Endothelial cell of umbilical vein (primary cell): ENCODE measurements at regions not wholly inside any gene's neighbourhood (a gene's known extent, or its start where the extent isn't known, plus 50 kb on each side); places are given as distances from the start of the nearest gene placed in this dataset.

ENCODE experiments used
- BruUV-seq: library from RNA; stranded (reverse); fragments of 400-500 nt; replicated peaks from 2 replicates; lab custom pipeline; 2021; lab: Mats Ljungman, UMichigan
- CTCF ChIA-PET: fragments of 300-600, 350-600 bp; sonication (Branson Sonifier 250); formaldehyde crosslinking; loops from one replicate; lab custom pipeline; 2021; ENCODE audit warnings: antibody characterized with exemption, inconsistent platforms; lab: Charles Lee
- POLR2A ChIA-PET: fragments of 300-600, 350-600 bp; sonication (Branson Sonifier 250); formaldehyde crosslinking; loops from one replicate; lab custom pipeline; 2021; ENCODE audit warnings: antibody characterized with exemption, inconsistent platforms; lab: Charles Lee
- DNase-seq: peaks from one replicate; pipeline ENCODE4 v3.0.0-alpha.2; 2011; ENCODE audit warnings: low read depth, low spot score
- FAIRE-seq: peaks from 2 replicates; lab custom pipeline; 2011; peaks lifted over from hg19 to GRCh38; lab: Jason Lieb, UNC
- H2AFZ ChIP-seq: 2 replicates; pipeline ENCODE4 v1.6.0; 2012; ENCODE audit warnings: low read depth, low read length, control low read depth, inconsistent platforms
- H3K27ac ChIP-seq: 2 replicates; pipeline ENCODE4 v1.5.1; 2011; ENCODE audit warnings: low read depth, mild to moderate bottlenecking, control low read depth, low read length, moderate library complexity; ENCODE audit not compliant: insufficient read depth
- H3K27me3 ChIP-seq, 2 experiments: 2 replicates each; pipeline versions ENCODE4 v1.6.0 to v1.6.1; 2011; ENCODE audit warnings: low read length in 2 of 2, mixed read lengths in 1 of 2; ENCODE audit not compliant: control insufficient read depth in 2 of 2, insufficient read depth in 2 of 2
- H3K36me3 ChIP-seq, 2 experiments: 2 replicates in 1 of 2; 3 replicates in 1 of 2; pipeline ENCODE4 v1.5.1; 2011; ENCODE audit warnings: low read length in 2 of 2, mild to moderate bottlenecking in 1 of 2, moderate library complexity in 1 of 2; ENCODE audit not compliant: control insufficient read depth in 2 of 2, insufficient read depth in 2 of 2; ENCODE audit errors: extremely low read depth in 1 of 2
- H3K4me1 ChIP-seq: 3 replicates; pipeline ENCODE4 v1.5.1; 2011; ENCODE audit warnings: mild to moderate bottlenecking, low read length; ENCODE audit not compliant: control insufficient read depth, insufficient read depth; ENCODE audit errors: extremely low read depth
- H3K4me2 ChIP-seq: 2 replicates; pipeline ENCODE4 v1.6.1; 2011; ENCODE audit warnings: low read length, control low read depth, mixed read lengths; ENCODE audit not compliant: insufficient read depth
- H3K4me3 ChIP-seq, 3 experiments: fragments of 200-600 bp in 1 of 3; sonication (generic), shearing (Covaris generic) in 1 of 3; replicated peaks in 1 of 3; 2 replicates each; pipeline ENCODE4 v1.5.1; 2011 to 2016; ENCODE audit warnings: control low read depth in 3 of 3, low read length in 3 of 3, mild to moderate bottlenecking in 2 of 3, inconsistent platforms in 1 of 3, low read depth in 1 of 3, moderate library complexity in 1 of 3; ENCODE audit not compliant: insufficient read depth in 1 of 3
- H3K79me2 ChIP-seq: 2 replicates; pipeline ENCODE4 v1.6.0; 2012; ENCODE audit warnings: low read length, inconsistent platforms; ENCODE audit not compliant: control insufficient read depth, insufficient read depth
- H3K9ac ChIP-seq: replicated peaks from 2 replicates; pipeline ENCODE3; 2011; ENCODE audit warnings: low read length, control low read depth; ENCODE audit not compliant: insufficient read depth; ENCODE audit errors: extremely low read depth
- H3K9me1 ChIP-seq: replicated peaks from 3 replicates; pipeline ENCODE4 v1.6.0; 2011; ENCODE audit warnings: mild to moderate bottlenecking, low read length; ENCODE audit not compliant: control insufficient read depth, insufficient read depth; ENCODE audit errors: extremely low read depth
- H3K9me3 ChIP-seq: replicated peaks from 2 replicates; pipeline ENCODE4 v1.5.1; 2012; ENCODE audit warnings: low read length, inconsistent platforms; ENCODE audit not compliant: control insufficient read depth, insufficient read depth
- H4K20me1 ChIP-seq: replicated peaks from 2 replicates; pipeline ENCODE3; 2011; ENCODE audit warnings: mild to moderate bottlenecking, low read length; ENCODE audit not compliant: control insufficient read depth, insufficient read depth; ENCODE audit errors: extremely low read depth
- CTCF ChIP-seq, 2 donors: IDR thresholded peaks; 1 replicate in 1 of 2; 2 replicates in 1 of 2; pipeline ENCODE4 v1.5.1; 2011; ENCODE audit warnings: low read length in 2 of 2, mild to moderate bottlenecking in 2 of 2, moderate library complexity in 2 of 2, control low read depth in 1 of 2, inconsistent platforms in 1 of 2, low read depth in 1 of 2; ENCODE audit not compliant: insufficient read depth in 1 of 2; ENCODE audit errors: extremely low read depth in 1 of 2
- EZH2 ChIP-seq: IDR thresholded peaks from 2 replicates; pipeline ENCODE4 v1.6.1; 2012; ENCODE audit warnings: borderline replicate concordance, low read depth, mild to moderate bottlenecking, moderate library complexity, low read length, inconsistent platforms; ENCODE audit not compliant: severe bottlenecking
- FOS ChIP-seq: IDR thresholded peaks from 2 replicates; pipeline ENCODE4 v1.6.1; 2011; ENCODE audit warnings: mild to moderate bottlenecking, low read length, moderate library complexity, borderline replicate concordance; ENCODE audit not compliant: insufficient read depth
- GATA2 ChIP-seq: IDR thresholded peaks from 2 replicates; pipeline ENCODE4 v1.7.0; 2011; ENCODE audit warnings: low read depth, mild to moderate bottlenecking, moderate library complexity, mixed read lengths, low read length; ENCODE audit not compliant: insufficient read length, insufficient read depth
- MYC ChIP-seq: IDR thresholded peaks from one replicate; pipeline ENCODE4 v1.6.1; 2011; ENCODE audit warnings: mild to moderate bottlenecking, low read depth, low read length
- POLR2AphosphoS5 ChIP-seq: IDR thresholded peaks from 2 replicates; pipeline ENCODE4 v1.6.1; 2012; ENCODE audit warnings: low read depth, mild to moderate bottlenecking, control low read depth, low read length, moderate library complexity; ENCODE audit not compliant: insufficient read depth
- dilution Hi-C: fragments of 300-500 bp; cut with MboI; formaldehyde crosslinking; loops from one replicate; pipeline ENCODE4 v1.15.0; 2019; ENCODE audit warnings: low sequenced_read_pairs; ENCODE audit not compliant: extremely low pct_ligation_motif_present
- intact Hi-C: fragments of 100-400 bp; cut with micrococcal nuclease; formaldehyde crosslinking; loops from one replicate; pipeline ENCODE4 v1.10.0; 2022

GRCh38 chr1:60577029-60577428 lies 503.5 kb upstream of the C1orf87 start:
- TF ChIP-seq FOS, result no peak
- no peak for TF ChIP-seq EZH2
- no peak for TF ChIP-seq POLR2AphosphoS5
- peaks cover 18% of the 10 kb centered on the region for H3K4me1 ChIP-seq
- no peak overlapping the region for H3K4me2 ChIP-seq
- ChIA-PET POLR2A (interaction anchor here (0.5 kb wide), 1 partner anchor 21 kb away, joined by 3 read pairs; no protein-coding TSS in a partner anchor), CTCF (interaction anchor here (1.0 to 1.2 kb wide), 3 partner anchors 9 to 295 kb away, joined by 3 to 4 read pairs (median 4); no protein-coding TSS in a partner anchor)
- no peaks in the 10 kb centered on the region for H3K36me3 ChIP-seq
- FAIRE-seq (no peak), DNase-seq (no peak)
- no peak overlapping the region for H2AFZ ChIP-seq
- H3K9me1 ChIP-seq, result no peaks in the 10 kb centered on the region
- H3K9ac ChIP-seq, result no peak overlapping the region
- dilution Hi-C loops, result no loop called here
- H4K20me1 ChIP-seq, result no peaks in the 10 kb centered on the region
- no TSS peak for BruUV-seq
- intact Hi-C loops, result loop anchor here (10.0 kb wide), 1 partner anchor 388 kb away; no protein-coding TSS in a partner anchor
- H3K27ac ChIP-seq, result no peak overlapping the region
- no peak overlapping the region for H3K4me3 ChIP-seq
- no peaks in the 10 kb centered on the region for H3K79me2 ChIP-seq
- H3K9me3 ChIP-seq, result no peaks in the 10 kb centered on the region
- H3K27me3 ChIP-seq, result no peaks in the 10 kb centered on the region

GRCh38 chr1:60575326-60575977 lies 501.9 kb upstream of the C1orf87 start:
- H3K9ac ChIP-seq, result no peak overlapping the region
- CTCF ChIA-PET, result interaction anchor here (1.4 kb wide), 1 partner anchor 86 kb away, joined by 3 read pairs; no protein-coding TSS in a partner anchor
- no peaks in the 10 kb centered on the region for H3K79me2 ChIP-seq
- no peak overlapping the region for H3K4me3 ChIP-seq
- no peaks in the 10 kb centered on the region for H4K20me1 ChIP-seq
- intact Hi-C loops (loop anchor here (10.0 kb wide), 1 partner anchor 389 kb away; no protein-coding TSS in a partner anchor), dilution Hi-C loops (no loop called here)
- no peaks in the 10 kb centered on the region for H3K36me3 ChIP-seq
- no peaks in the 10 kb centered on the region for H3K9me3 ChIP-seq
- no peak overlapping the region for H2AFZ ChIP-seq
- no peak for TF ChIP-seq MYC
- TF ChIP-seq GATA2, result no peak
- no peak for TF ChIP-seq CTCF (IDR thresholded peaks at IDR 0.05; ENCODE audit: extremely low read depth in 1 of 2, insufficient read depth in 1 of 2, low read depth in 1 of 2, low read length in 2 of 2)
- H3K4me1 ChIP-seq, result peaks cover 18% of the 10 kb centered on the region
- H3K27ac ChIP-seq, result no peak overlapping the region
- no peaks in the 10 kb centered on the region for H3K27me3 ChIP-seq
- POLR2A ChIA-PET, result no interaction called here
- no TSS peak for BruUV-seq
- no peak for DNase-seq
- H3K4me2 ChIP-seq, result no peak overlapping the region
- no peak for FAIRE-seq
- no peaks in the 10 kb centered on the region for H3K9me1 ChIP-seq
